ENCODE measurements at regions not wholly inside any gene's neighbourhood (a gene's known extent, or its start where the extent isn't known, plus 50 kb on each side); places are given as distances from the start of the nearest gene placed in this dataset.

GRCh38 chr11:90775567-90776165 lies 552.8 kb upstream of the CHORDC1 start:
- H3K9me3 ChIP-seq (ENCODE audit: insufficient read depth, low read length), result no peaks in the 10 kb centered on the region; the same call in 1 of the 2 replicates
- peak overlapping the region; percentile 95 for H3K27ac ChIP-seq (ENCODE audit: low read length)
- peaks cover 33% of the 10 kb centered on the region for H3K4me1 ChIP-seq (ENCODE audit: low read length)
- H4K20me1 ChIP-seq (ENCODE audit: insufficient read depth, low read length), result no peaks in the 10 kb centered on the region
- H3K4me2 ChIP-seq (ENCODE audit: low read length), result peak overlapping the region; percentile 83
- no peaks in the 10 kb centered on the region for H3K27me3 ChIP-seq (ENCODE audit: low read depth, low read length)
- no peaks in the 10 kb centered on the region for H3K79me2 ChIP-seq (ENCODE audit: low read length)
- no peak for TF ChIP-seq EZH2phosphoT487 (IDR thresholded peaks at IDR 0.05; ENCODE audit: low read depth)
- peak overlapping the region; percentile 89 for H2AFZ ChIP-seq (ENCODE audit: low read depth, low read length)
- H3K4me3 ChIP-seq (ENCODE audit: low read length), result peak overlapping the region; percentile 70
- peaks cover 5% of the 10 kb centered on the region for H3K36me3 ChIP-seq (replicated peaks; ENCODE audit: low read depth, low read length)
- H3K9ac ChIP-seq (ENCODE audit: low read length), result peak overlapping the region; percentile 74

GRCh38 chr11:90774727-90775566 lies 552.1 kb upstream of the CHORDC1 start:
- peak overlapping the region; percentile 54 for H2AFZ ChIP-seq (ENCODE audit: low read depth, low read length)

GRCh38 chr11:90770007-90770406 lies 547.2 kb upstream of the CHORDC1 start:
- no peak overlapping the region for H3K4me3 ChIP-seq (ENCODE audit: low read length)
- no peak overlapping the region for H2AFZ ChIP-seq (ENCODE audit: low read depth, low read length)
- H3K9me3 ChIP-seq (ENCODE audit: insufficient read depth, low read length), result no peaks in the 10 kb centered on the region
- no peaks in the 10 kb centered on the region for H4K20me1 ChIP-seq (ENCODE audit: insufficient read depth, low read length)
- no peak overlapping the region for H3K4me2 ChIP-seq (ENCODE audit: low read length)
- TF ChIP-seq CTCF (IDR thresholded peaks at IDR 0.05; ENCODE audit: low read depth, low read length) (no peak), EZH2phosphoT487 (IDR thresholded peaks at IDR 0.05; ENCODE audit: low read depth) (no peak)
- no peaks in the 10 kb centered on the region for H3K36me3 ChIP-seq (replicated peaks; ENCODE audit: low read depth, low read length)
- H3K79me2 ChIP-seq (ENCODE audit: low read length), result no peaks in the 10 kb centered on the region
- no peaks in the 10 kb centered on the region for H3K27me3 ChIP-seq (ENCODE audit: low read depth, low read length)
- H3K9ac ChIP-seq (ENCODE audit: low read length), result no peak overlapping the region
- peaks cover 19% of the 10 kb centered on the region for H3K4me1 ChIP-seq (ENCODE audit: low read length)
- H3K27ac ChIP-seq (ENCODE audit: low read length), result no peak overlapping the region

More at GRCh38 chr11:90774727-90775566, 552.1 kb upstream of the CHORDC1 start:
- no peaks in the 10 kb centered on the region; the same call in 1 of the 2 replicates for H3K9me3 ChIP-seq (ENCODE audit: insufficient read depth, low read length)
- no peaks in the 10 kb centered on the region for H3K79me2 ChIP-seq (ENCODE audit: low read length)
- H3K4me3 ChIP-seq (ENCODE audit: low read length), result peak overlapping the region; percentile 70
- H3K4me2 ChIP-seq (ENCODE audit: low read length), result peak overlapping the region; percentile 83
- H4K20me1 ChIP-seq (ENCODE audit: insufficient read depth, low read length), result no peaks in the 10 kb centered on the region
- H3K27me3 ChIP-seq (ENCODE audit: low read depth, low read length), result no peaks in the 10 kb centered on the region
- H3K4me1 ChIP-seq (ENCODE audit: low read length), result peaks cover 33% of the 10 kb centered on the region
- H3K27ac ChIP-seq (ENCODE audit: low read length), result peak overlapping the region; percentile 95
- H3K9ac ChIP-seq (ENCODE audit: low read length), result peak overlapping the region; percentile 74
- H3K36me3 ChIP-seq (replicated peaks; ENCODE audit: low read depth, low read length), result peaks cover 5% of the 10 kb centered on the region
- TF ChIP-seq CTCF (IDR thresholded peaks at IDR 0.05; ENCODE audit: low read depth, low read length), result no peak
- no peak for TF ChIP-seq EZH2phosphoT487 (IDR thresholded peaks at IDR 0.05; ENCODE audit: low read depth)

- TF ChIP-seq EZH2phosphoT487 (IDR thresholded peaks at IDR 0.05; ENCODE audit: low read depth), result no peak
- no peak for TF ChIP-seq CTCF (IDR thresholded peaks at IDR 0.05; ENCODE audit: low read depth, low read length)
- Histone ChIP-seq H3K27me3 (ENCODE audit: low read depth, low read length) (no peaks in the 10 kb centered on the region), H2AFZ (ENCODE audit: low read depth, low read length) (no peak overlapping the region), H3K9ac (ENCODE audit: low read length) (no peak overlapping the region), H3K9me3 (ENCODE audit: insufficient read depth, low read length) (no peaks in the 10 kb centered on the region), H3K4me3 (ENCODE audit: low read length) (no peak overlapping the region), H3K4me1 (ENCODE audit: low read length) (peaks cover 11% of the 10 kb centered on the region), H4K20me1 (ENCODE audit: insufficient read depth, low read length) (no peaks in the 10 kb centered on the region), H3K79me2 (ENCODE audit: low read length) (no peaks in the 10 kb centered on the region), H3K4me2 (ENCODE audit: low read length) (no peak overlapping the region), H3K36me3 (replicated peaks; ENCODE audit: low read depth, low read length) (no peaks in the 10 kb centered on the region), H3K27ac (ENCODE audit: low read length) (no peak overlapping the region)
Measured at GRCh38 chr11:90766121-90766520, 543.3 kb upstream of the CHORDC1 start.
